Stomach (tissue), 8 donors: ENCODE measurements at regions not wholly inside any gene's neighbourhood (a gene's known extent, or its start where the extent isn't known, plus 50 kb on each side); places are given as distances from the start of the nearest gene placed in this dataset.

Experiments
- DNase-seq, 2 donors: peaks; one replicate each; pipeline versions ENCODE4 v3.0.0 to v3.0.0-alpha.2; 2013 to 2019
- H3K27ac ChIP-seq, 5 donors: fragments of 200-600 bp in 4 of 5; sonication (generic) in 4 of 5; one replicate each; pipeline ENCODE4 v1.5.1; 2013 to 2019; ENCODE audit warnings: mild to moderate bottlenecking in 1 of 5, moderate library complexity in 1 of 5
- H3K27me3 ChIP-seq, 3 donors: fragments of 200-600 bp; sonication (generic); one replicate each; pipeline ENCODE4 v1.5.1; 2017 to 2019; ENCODE audit warnings: mixed run types in 1 of 3
- H3K36me3 ChIP-seq, 4 donors: fragments of 200-600 bp; sonication (generic); 1 replicate in 3 of 4; 2 replicates in 1 of 4; pipeline ENCODE4 v1.5.1; 2016 to 2019
- H3K4me1 ChIP-seq, 4 donors: fragments of 200-600 bp; sonication (generic); one replicate each; pipeline ENCODE4 v1.5.1; 2016 to 2019
- H3K4me3 ChIP-seq, 4 donors: fragments of 200-600 bp; sonication (generic) in 3 of 4; one replicate each; pipeline ENCODE4 v1.5.1; 2016 to 2019; ENCODE audit warnings: mild to moderate bottlenecking in 1 of 4
- H3K9me3 ChIP-seq, 4 donors: fragments of 200-600 bp; sonication (generic); one replicate each; pipeline ENCODE4 v1.5.1; 2016 to 2019
- CTCF ChIP-seq, 7 experiments: fragments of 450-650 bp in 4 of 7; fragments of 200-600 bp in 3 of 7; sonication (generic) in 3 of 7; IDR thresholded peaks; one replicate each; pipeline ENCODE4 v1.5.1; 2016 to 2019; ENCODE audit warnings: antibody characterized with exemption in 7 of 7, control low read depth in 2 of 7, mild to moderate bottlenecking in 1 of 7
- EP300 ChIP-seq: sonication (generic); formaldehyde crosslinking; IDR thresholded peaks from one replicate; pipeline ENCODE4 v1.6.1; 2017; ENCODE audit warnings: antibody characterized with exemption
- POLR2A ChIP-seq, 4 donors: fragments of 450-650 bp; IDR thresholded peaks; one replicate each; pipeline ENCODE4 v1.6.1; 2016; ENCODE audit warnings: antibody characterized with exemption in 4 of 4, control low read depth in 2 of 4, mild to moderate bottlenecking in 1 of 4, moderate library complexity in 1 of 4
- POLR2AphosphoS5 ChIP-seq, 3 donors: sonication (generic); formaldehyde crosslinking; IDR thresholded peaks; one replicate each; pipeline ENCODE4 v1.6.1; 2016; ENCODE audit warnings: antibody characterized with exemption in 3 of 3
- WGBS, 5 donors: extraction: QIAGEN DNeasy Blood & Tissue Kit in 3 of 5; methylation state at CpG; one replicate each; pipeline versions ENCODE4 v1.1.5 to v1.1.7; 2013 to 2018; 5-methylcytosine and 5-hydroxymethylcytosine counted together
- intact Hi-C: fragments of 100-400 bp; cut with DNase I; formaldehyde crosslinking; loops from one replicate; pipeline ENCODE4 v1.15.1; 2023; ENCODE audit warnings: low total_unique reads
- donor health status: healthy with polysubstance abuse.
- donor health status: Bipolar disorder and iron deficiency.
- donor health status: healthy.

- Histone ChIP-seq H3K9me3 (no peaks in the 10 kb centered on the region), H3K4me1 (peaks cover 0 to 11% (median 3%) of the 10 kb centered on the region in 4 donors), H3K36me3 (no peaks in the 10 kb centered on the region), H3K4me3 (no peak overlapping the region), H3K27ac (no peak overlapping the region), H3K27me3 (peaks cover 0 to 7% (median 0%) of the 10 kb centered on the region in 3 donors)
- intact Hi-C loops: no loop called here
- DNase-seq: peak in 1 of 2 donors; percentile 71
- WGBS, 5 donors: 66 to 83% (median 77%) methylated on average over 7 of the region's 7 CpGs
- TF ChIP-seq POLR2A (IDR thresholded peaks at IDR 0.05) (no peak), EP300 (no peak), CTCF (IDR thresholded peaks at IDR 0.05) (no peak), POLR2AphosphoS5 (IDR thresholded peaks at IDR 0.05) (no peak)
Measured at GRCh38 chr4:108355902-108356535, 187.3 kb upstream of the LEF1 start.

- H3K36me3 ChIP-seq: no peaks in the 10 kb centered on the region
- no peak overlapping the region for H3K4me3 ChIP-seq
- WGBS, 5 donors: 46 to 70% (median 68%) methylated on average over 4 of the region's 4 CpGs
- H3K27ac ChIP-seq: no peak overlapping the region
- H3K27me3 ChIP-seq: peaks cover 0 to 6% (median 0%) of the 10 kb centered on the region in 3 donors
- intact Hi-C loops: no loop called here
- TF ChIP-seq EP300: no peak
- TF ChIP-seq CTCF (IDR thresholded peaks at IDR 0.05): no peak
- TF ChIP-seq POLR2A (IDR thresholded peaks at IDR 0.05): no peak
- TF ChIP-seq POLR2AphosphoS5 (IDR thresholded peaks at IDR 0.05): no peak
- H3K9me3 ChIP-seq: no peaks in the 10 kb centered on the region
- peaks cover 0 to 7% (median 3%) of the 10 kb centered on the region in 4 donors for H3K4me1 ChIP-seq
- DNase-seq: peak in 1 of 2 donors; percentile 56
Measured at GRCh38 chr4:108355186-108355901, 186.6 kb upstream of the LEF1 start.

- TF ChIP-seq POLR2A (IDR thresholded peaks at IDR 0.05) (no peak), EP300 (no peak), POLR2AphosphoS5 (IDR thresholded peaks at IDR 0.05) (no peak), CTCF (IDR thresholded peaks at IDR 0.05) (no peak)
- Histone ChIP-seq H3K27ac (no peak overlapping the region), H3K4me3 (no peak overlapping the region), H3K9me3 (no peaks in the 10 kb centered on the region), H3K27me3 (peaks cover 0 to 6% (median 0%) of the 10 kb centered on the region in 3 donors), H3K36me3 (no peaks in the 10 kb centered on the region), H3K4me1 (peaks cover 0 to 7% (median 3%) of the 10 kb centered on the region in 4 donors)
- no peak for DNase-seq
- WGBS, 5 donors: 38 to 43% (median 38%) methylated on average over 6 of the region's 6 CpGs
- intact Hi-C loops: no loop called here
Measured at GRCh38 chr4:108352664-108353308, 184.1 kb upstream of the LEF1 start.

- no peak for TF ChIP-seq EP300
- TF ChIP-seq POLR2A (IDR thresholded peaks at IDR 0.05): no peak
- no peak for TF ChIP-seq CTCF (IDR thresholded peaks at IDR 0.05)
- TF ChIP-seq POLR2AphosphoS5 (IDR thresholded peaks at IDR 0.05): no peak
- intact Hi-C loops: no loop called here
- H3K4me1 ChIP-seq: peaks cover 0 to 7% (median 3%) of the 10 kb centered on the region in 4 donors
Measured at GRCh38 chr4:108351791-108352190, 183.1 kb upstream of the LEF1 start.

More at GRCh38 chr4:108351791-108352190, 183.1 kb upstream of the LEF1 start:
- no peak for DNase-seq
- Histone ChIP-seq H3K36me3 (no peaks in the 10 kb centered on the region), H3K4me3 (no peak overlapping the region), H3K27ac (no peak overlapping the region), H3K27me3 (peaks cover 0 to 6% (median 0%) of the 10 kb centered on the region in 3 donors), H3K9me3 (no peaks in the 10 kb centered on the region)
- 28 to 62% (median 42%) methylated on average over 1 of the region's 1 CpG for WGBS, 5 donors
